Epithelial cell of proximal tubule (primary cell): ENCODE measurements at regions not wholly inside any gene's neighbourhood (a gene's known extent, or its start where the extent isn't known, plus 50 kb on each side); places are given as distances from the start of the nearest gene placed in this dataset.
"Not testable (repeated sequence)": the region's sequence is repeated elsewhere in the genome, so short reads cannot be mapped to it uniquely, and the experiment has no call there.

Source experiments
- DNase-seq: peaks from one replicate; pipeline ENCODE4 v3.0.0-alpha.2; 2011; ENCODE audit warnings: low read depth
- H3K4me3 ChIP-seq: 2 replicates; pipeline ENCODE4 v1.5.1; 2011; ENCODE audit warnings: low read depth, mild to moderate bottlenecking, low read length
- TF ChIP-seq, protein P1 (sequence below): conservative IDR thresholded peaks from 2 replicates; pipeline ENCODE4 v1.5.1; 2012; ENCODE audit warnings: low read depth, mild to moderate bottlenecking, low read length

- DNase-seq = no peak
- H3K4me3 ChIP-seq = no peak overlapping the region
- TF ChIP-seq, protein P1, sequence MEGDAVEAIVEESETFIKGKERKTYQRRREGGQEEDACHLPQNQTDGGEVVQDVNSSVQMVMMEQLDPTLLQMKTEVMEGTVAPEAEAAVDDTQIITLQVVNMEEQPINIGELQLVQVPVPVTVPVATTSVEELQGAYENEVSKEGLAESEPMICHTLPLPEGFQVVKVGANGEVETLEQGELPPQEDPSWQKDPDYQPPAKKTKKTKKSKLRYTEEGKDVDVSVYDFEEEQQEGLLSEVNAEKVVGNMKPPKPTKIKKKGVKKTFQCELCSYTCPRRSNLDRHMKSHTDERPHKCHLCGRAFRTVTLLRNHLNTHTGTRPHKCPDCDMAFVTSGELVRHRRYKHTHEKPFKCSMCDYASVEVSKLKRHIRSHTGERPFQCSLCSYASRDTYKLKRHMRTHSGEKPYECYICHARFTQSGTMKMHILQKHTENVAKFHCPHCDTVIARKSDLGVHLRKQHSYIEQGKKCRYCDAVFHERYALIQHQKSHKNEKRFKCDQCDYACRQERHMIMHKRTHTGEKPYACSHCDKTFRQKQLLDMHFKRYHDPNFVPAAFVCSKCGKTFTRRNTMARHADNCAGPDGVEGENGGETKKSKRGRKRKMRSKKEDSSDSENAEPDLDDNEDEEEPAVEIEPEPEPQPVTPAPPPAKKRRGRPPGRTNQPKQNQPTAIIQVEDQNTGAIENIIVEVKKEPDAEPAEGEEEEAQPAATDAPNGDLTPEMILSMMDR = no peak
Measured at GRCh38 chr17:27106347-27106981, 187.4 kb upstream of the WSB1 start.

DNA sequence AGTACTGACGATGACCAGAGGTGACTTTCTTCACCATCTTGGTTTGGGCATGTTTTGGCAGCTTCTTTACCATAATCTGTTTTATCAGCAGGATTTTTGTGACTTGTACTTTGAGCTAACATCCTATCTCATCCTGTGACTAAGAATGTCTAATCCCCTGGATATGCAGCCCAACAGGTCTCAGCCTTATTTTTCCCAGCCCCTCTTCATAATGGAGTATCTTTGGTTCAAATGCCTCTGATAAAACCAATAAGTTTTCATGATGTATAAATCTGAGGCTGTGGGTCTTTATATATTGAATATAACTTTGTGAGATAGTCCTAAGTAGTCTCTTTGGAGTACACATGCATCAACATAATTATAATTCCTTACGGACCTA, 186.9 kb upstream of the WSB1 start:
- no peak for DNase-seq
- TF ChIP-seq, protein P1 = no peak

DNA sequence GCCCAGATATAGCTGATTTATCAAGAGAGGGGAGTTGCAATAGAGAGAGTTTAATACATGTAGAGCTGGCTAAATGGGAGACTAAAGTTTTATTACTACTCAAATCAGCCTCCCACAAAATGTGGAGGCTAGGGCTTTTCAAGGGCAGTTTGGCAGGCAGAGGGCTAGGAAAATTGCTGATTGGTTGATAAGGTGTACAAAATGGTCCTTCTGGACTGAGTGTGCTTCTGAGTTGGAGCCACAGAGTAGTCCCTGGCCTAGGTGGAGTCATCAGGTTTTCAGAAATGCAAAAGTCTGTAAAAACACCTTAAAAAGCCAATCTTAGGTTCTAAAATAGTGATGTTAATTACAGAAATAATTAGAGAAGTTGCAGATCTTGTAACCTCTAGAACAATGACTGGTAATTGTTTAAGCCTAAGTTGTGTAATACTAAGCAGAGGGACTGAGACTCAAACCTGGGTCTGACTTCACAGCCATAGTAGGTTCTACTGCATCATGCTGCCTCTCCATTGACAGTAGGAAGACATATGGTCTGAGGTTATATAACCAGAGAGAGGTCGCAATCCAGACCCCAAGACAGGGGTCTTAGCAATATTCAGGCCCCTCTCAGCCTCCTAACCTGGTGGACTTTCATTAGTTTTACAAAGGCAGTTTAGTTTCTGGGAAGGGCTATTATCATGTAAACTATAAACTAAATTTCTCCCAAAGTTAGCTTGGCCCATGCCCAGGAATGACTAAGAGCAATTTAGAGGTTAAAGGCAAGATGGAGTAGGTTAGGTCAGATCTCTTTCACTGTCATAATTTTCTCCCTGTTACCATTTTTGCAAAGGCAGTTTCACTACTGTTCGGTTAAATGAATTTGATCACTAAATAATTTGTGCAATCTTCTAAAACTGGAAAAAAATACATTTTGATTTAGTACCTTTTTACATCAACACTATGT, 186.3 kb upstream of the WSB1 start:
- H3K4me3 ChIP-seq, DNase-seq: not testable (repeated sequence)

More for the DNA sequence above, 186.9 kb upstream of the WSB1 start:
- no peak overlapping the region for H3K4me3 ChIP-seq

DNA sequence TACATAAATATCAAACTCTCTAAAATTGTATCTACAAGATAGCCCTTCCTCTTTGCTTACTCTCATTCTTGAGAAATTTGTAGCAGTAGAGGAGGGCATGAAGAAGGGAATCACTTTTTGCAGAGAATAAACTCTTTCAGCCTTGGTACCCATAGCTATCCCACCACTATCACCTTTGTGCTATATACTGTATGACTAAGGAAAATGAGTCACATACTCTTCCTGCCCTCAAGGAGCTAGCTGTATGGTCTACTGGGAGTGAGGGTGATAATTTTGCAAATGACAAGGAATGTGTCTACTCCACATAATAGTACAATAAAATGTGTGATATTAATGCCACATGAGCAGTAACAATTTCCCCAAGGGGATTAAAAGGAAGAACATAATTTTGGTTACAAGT, 184.6 kb upstream of the WSB1 start:
- TF ChIP-seq, protein P1 = no peak
- H3K4me3 ChIP-seq = no peak overlapping the region
- DNase-seq = no peak

GRCh38 chr17:27153005-27153404, 140.9 kb upstream of the WSB1 start:
- TF ChIP-seq, protein P1 = no peak
- no peak for DNase-seq

GRCh38 chr17:27155866-27156265, 138.0 kb upstream of the WSB1 start:
- no peak for DNase-seq
- H3K4me3 ChIP-seq = no peak overlapping the region
- TF ChIP-seq, protein P1 = no peak

More at GRCh38 chr17:27153005-27153404, 140.9 kb upstream of the WSB1 start:
- no peak overlapping the region for H3K4me3 ChIP-seq

DNA sequence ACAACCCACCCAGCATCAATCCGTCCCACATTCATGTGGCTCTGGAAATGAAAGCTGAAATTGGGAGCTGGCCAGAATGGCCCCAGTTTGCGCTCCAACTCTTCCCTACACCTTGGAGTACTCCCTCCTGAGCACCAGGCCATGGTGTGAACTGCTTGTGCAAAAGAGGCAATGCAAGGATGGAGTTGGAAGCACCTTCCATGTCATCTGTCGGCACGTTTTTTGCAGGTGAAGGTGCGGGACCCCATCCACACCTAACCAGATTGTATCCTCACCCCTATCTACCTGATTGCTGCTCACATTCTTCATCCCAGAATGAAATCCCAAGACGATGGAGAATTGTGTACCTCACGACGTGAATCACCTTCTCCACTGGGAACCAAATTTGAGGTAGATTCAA, 136.6 kb upstream of the WSB1 start:
- TF ChIP-seq, protein P1 = no peak
- no peak overlapping the region for H3K4me3 ChIP-seq
- no peak for DNase-seq
